Myocyte (in vitro differentiated cells): ENCODE measurements at regions not wholly inside any gene's neighbourhood (a gene's known extent, or its start where the extent isn't known, plus 50 kb on each side); places are given as distances from the start of the nearest gene placed in this dataset.
"Not testable (repeated sequence)": the region's sequence is repeated elsewhere in the genome, so short reads cannot be mapped to it uniquely, and the experiment has no call there.

Experiments used
- DNase-seq: peaks from one replicate; pipeline ENCODE4 v3.0.0-alpha.2; 2012; ENCODE audit warnings: low read depth

DNA sequence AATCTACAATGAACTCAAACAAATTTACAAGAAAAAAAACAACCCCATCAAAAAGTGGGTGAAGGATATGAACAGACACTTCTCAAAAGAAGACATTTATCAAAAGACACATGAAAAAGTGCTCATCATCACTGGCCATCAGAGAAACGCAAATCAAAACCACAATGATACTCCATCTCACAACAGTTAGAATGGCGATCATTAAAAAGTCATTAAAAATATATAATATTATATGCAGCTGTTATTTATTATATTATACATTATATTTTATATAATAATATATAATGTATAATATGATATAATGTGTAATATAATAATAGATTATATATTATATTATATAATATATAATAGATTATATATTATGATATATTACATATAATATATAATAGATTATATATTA lies 1194.1 kb upstream of the SLC39A10 start:
- DNase-seq: not testable (repeated sequence)

DNA sequence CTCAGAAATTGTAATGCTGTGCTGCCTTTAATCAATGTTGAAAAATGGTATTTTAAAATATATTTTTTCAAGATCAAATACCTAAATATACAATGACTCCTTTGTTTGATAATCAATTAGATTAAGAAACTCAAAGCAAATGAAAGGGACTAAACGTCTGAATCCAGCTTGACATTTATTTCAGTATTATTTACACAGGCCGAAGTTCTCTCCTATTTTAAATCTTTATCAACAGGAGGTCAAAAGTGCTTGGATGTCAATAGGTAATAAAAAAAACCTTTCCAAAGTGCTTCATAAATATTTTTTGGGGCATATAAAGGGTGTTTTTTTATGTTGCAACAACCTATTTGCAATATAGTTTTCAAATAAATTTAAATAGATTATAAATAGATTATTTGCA lies 1201.7 kb upstream of the SLC39A10 start:
- DNase-seq: no peak

DNA sequence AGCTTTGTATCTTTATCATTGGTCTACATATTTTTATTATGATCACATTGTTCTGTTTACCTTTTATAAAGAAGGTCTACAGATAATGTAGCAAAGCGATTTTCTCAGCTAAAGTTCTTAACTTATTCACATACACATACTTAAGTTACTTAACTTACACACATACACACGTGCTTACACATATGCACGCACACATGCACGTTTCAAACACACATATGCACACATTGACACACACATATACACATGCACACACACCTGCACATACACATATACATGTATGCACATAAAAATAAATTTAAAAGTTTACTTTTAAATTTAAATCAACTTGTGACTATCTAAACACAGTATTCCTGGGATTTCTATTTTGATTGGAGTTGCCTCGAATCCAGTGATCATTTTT lies 1204.5 kb upstream of the SLC39A10 start:
- no peak for DNase-seq

- no peak for DNase-seq
Measured at GRCh38 chr2:194445226-194445625, 1211.8 kb upstream of the SLC39A10 start.

DNA sequence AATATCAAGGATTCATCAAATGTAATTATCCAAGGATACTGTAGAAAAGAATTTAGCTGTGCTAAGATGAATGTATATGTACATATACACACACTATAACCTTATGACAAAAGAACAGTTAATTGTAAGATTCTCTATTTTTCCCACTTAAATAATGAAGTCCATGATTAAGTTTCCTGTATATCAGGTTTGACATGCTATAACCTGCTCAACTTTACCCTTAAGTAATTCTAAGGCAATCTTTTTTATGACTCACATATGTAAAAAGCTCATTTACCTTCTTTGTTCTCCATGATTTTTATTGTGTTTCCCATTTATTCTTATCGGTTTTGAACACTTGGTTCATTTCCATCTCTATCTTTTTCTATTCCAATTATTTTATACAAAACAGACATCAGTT lies 1213.1 kb upstream of the SLC39A10 start:
- DNase-seq: no peak

- no peak for DNase-seq
Measured at GRCh38 chr2:194424683-194425209, 1232.3 kb upstream of the SLC39A10 start.

GRCh38 chr2:194411221-194411620 lies 1245.8 kb upstream of the SLC39A10 start:
- no peak for DNase-seq

- DNase-seq: no peak
Measured at GRCh38 chr2:194395818-194396217, 1261.2 kb upstream of the SLC39A10 start.

GRCh38 chr2:194385376-194385775 lies 1271.7 kb upstream of the SLC39A10 start:
- DNase-seq: peak; percentile 4

DNA sequence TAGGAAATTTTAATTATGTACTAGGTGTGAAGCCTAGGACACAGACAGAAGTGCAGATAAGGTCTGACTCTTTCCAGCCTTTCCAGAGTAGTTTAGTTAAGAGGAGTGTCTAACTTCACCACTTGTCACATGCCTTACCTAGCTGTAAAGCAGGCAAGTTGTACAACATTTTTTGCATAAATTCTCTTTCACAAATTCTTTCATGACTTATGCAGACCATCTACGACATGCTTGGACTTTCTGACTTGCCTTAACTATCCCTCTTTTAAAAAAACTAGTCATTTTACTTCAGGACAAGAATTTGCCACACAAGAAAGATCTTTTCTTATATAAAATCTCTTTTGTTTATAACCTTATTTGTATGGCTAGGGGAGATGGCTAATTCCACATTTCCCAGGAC lies 1273.6 kb upstream of the SLC39A10 start:
- peak; percentile 10 for DNase-seq

DNA sequence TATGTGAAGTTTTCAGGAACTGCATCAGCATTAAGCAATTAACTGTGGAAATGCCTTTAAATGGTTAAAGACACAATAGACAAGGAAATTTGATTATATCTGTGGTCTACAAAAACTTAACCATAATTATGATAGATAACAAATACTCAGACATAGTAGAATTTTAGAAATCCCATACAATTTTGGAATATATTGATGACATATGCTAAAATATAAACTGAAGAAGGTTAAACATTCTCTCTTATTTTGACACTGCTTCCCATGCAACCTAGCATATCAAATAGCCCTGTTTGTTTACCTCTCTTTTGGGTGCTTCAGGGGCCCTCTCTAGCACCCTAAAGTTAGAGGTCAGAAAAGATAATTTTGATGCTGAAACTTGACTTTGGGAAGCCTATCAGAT lies 1274.8 kb upstream of the SLC39A10 start:
- DNase-seq: no peak

DNA sequence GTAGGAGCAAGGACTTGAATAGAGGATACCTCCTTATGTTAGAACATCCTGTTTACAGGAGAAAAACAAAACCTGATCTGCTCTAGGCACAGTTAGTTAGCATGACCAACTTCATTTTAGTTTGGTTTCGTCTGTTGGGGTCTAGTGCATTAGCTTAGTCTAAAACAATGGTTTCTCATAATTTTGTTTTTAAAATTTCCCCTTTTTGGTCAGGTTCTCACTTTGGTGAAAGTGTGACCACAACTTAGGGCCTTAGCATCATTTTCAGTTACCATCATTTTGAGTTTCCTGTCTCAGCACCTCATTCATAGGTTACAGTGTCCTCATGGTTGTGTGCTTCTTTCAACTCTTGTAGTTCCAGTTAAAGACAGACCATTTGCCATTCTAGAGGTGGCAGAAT lies 1277.0 kb upstream of the SLC39A10 start:
- DNase-seq: no peak

- peak; percentile 50 for DNase-seq
Measured at GRCh38 chr2:194367390-194367789, 1289.6 kb upstream of the SLC39A10 start.

- DNase-seq: no peak
Measured at GRCh38 chr2:194363878-194364277, 1293.1 kb upstream of the SLC39A10 start.

DNA sequence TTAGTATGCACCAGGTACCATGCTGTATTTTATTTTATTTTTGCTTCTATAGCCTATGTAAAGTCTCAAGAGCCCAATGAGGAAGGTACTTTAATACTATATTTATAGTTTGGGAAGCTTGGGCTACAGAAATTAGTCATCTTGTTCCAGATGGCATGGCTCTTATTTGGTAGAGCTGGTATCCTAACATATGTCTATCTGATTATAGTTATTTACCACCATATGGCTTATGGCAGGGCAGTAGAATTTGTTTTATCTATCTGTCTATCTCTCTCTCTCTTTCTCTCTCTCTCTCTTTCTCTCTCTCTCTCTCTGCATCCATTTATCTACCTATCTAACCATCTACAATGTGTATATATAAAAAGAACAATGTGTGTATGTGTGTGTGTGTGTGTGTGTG lies 1293.7 kb upstream of the SLC39A10 start:
- no peak for DNase-seq

GRCh38 chr2:194352505-194352904 lies 1304.5 kb upstream of the SLC39A10 start:
- DNase-seq: no peak

DNA sequence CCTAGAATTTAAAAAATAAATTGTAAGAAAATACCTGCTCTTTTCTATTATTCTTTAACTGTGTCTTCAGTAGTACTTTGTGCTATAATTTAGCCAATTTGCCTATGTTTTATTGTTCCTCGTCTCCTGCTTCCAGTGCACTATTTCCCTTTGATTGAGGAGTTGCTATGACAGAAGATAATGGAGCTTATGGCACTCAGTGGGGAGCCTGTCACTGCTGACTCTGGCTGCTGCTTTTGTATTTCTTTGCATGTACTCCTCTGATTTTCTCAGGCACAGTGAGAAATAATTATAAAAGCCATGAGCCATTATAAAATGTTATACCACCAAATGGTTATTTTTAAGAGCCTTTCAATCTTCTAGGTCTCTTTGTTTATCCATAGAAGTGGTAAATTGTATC lies 1310.8 kb upstream of the SLC39A10 start:
- DNase-seq: no peak

DNA sequence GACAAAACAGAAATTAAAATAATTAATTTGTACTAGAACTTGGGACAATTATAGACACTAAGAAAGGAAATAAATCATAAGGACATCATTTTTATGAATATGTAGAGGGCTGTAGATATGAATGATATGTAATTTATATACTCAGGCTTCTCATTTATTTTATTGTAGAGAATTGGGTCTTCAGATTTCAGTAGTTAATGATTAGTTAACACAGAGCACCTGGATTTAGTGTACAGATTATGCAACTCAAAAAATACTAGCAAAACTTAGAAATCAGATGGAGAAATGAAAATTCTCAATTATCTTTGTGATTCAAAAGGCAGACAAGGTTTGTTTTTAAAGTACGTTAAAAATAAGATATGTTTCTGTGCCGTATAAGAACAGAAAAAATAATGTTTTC lies 1311.7 kb upstream of the SLC39A10 start:
- DNase-seq: no peak

GRCh38 chr2:194343167-194343566 lies 1313.9 kb upstream of the SLC39A10 start:
- peak; percentile 26 for DNase-seq

- peak; percentile 8 for DNase-seq
Measured at GRCh38 chr2:194332799-194333490, 1324.1 kb upstream of the SLC39A10 start.

DNA sequence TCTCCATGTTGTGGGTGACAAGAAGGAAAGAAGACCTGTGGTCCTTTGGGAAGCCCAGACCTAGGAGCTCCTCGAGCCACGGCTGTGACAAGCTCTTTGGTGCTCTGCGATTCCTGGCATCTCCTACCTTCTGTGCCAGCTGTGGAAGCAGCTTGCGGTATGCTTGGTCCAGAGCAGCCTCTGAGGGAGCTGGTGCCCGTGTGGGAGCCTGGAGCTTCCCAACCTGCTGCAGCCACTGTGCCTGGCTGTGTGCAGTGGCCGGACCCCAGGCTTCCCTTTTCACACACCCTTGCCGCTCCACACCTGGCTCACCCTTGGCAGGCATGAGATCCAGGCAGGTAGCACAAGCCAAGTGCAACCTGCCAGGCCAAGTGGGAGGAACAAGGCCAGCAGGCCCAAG lies 1328.6 kb upstream of the SLC39A10 start:
- DNase-seq: no peak

- no peak for DNase-seq
Measured at GRCh38 chr2:194327196-194327888, 1329.7 kb upstream of the SLC39A10 start.

DNA sequence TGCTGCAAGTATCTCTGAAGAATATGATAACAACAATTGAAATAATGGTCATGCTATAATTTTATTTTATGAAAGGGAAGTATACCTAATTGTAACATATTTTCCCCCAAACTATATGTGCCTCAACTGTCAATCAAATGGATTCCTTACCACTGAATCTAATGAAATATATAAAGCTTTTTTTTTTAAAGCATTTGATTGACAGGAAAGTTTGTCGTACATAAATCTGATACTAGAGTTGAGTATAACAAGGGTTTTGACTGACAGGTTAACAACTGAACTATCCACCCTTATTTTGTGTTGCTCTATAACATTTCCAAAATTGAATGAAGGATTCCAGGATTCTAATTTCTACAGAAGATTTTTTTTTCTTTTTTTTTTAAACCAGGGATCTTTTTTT lies 1333.3 kb upstream of the SLC39A10 start:
- no peak for DNase-seq
